CD4-positive, alpha-beta T cell treated with Interleukin-17A for 1 hour (primary cell): ENCODE measurements at regions not wholly inside any gene's neighbourhood (a gene's known extent, or its start where the extent isn't known, plus 50 kb on each side); places are given as distances from the start of the nearest gene placed in this dataset.
"Not testable (repeated sequence)": the region's sequence is repeated elsewhere in the genome, so short reads cannot be mapped to it uniquely, and the experiment has no call there.

ENCODE experiments used
- DNase-seq: peaks from one replicate; pipeline ENCODE4 v3.0.0-alpha.2; 2020

DNA sequence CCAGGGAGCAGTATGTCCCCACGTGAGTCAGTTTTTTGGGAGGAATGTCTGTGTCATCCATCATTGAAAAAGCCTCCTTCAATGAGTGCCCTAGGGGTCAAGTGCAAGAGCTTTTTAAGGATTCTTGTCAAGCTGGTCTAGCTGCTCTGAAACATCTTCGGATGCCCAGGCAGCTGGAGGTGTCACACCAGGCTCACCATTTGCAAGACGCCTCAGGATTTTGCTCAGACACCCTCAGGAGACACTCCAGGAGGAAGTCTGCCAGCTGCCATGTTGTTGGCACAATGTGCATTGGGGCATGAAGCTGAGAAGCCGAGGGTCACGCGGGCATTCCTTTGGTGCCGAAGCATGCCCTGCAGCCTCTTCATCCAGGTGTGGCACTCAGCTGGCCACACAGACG, 111.1 kb upstream of the S1PR3 start:
- no peak for DNase-seq

DNA sequence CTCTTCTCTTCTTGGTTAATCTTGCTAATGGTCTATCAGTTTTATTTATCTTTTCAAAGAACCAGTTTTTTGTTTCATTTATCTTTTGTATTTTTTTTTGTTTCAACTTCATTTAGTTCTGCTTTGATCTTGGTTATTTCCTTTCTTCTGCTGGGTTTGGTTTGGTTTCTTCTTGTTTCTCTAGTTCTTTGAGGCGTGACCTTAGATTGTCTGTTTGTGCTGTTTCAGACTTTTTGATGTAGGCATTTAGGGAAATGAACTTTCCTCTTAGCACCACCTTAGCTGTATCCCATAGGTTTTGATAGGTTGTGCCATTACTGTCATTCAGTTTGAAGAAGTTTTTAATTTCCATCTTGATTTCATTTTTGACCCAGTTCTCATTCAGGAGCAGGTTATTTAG, 107.0 kb upstream of the S1PR3 start:
- not testable (repeated sequence) for DNase-seq

DNA sequence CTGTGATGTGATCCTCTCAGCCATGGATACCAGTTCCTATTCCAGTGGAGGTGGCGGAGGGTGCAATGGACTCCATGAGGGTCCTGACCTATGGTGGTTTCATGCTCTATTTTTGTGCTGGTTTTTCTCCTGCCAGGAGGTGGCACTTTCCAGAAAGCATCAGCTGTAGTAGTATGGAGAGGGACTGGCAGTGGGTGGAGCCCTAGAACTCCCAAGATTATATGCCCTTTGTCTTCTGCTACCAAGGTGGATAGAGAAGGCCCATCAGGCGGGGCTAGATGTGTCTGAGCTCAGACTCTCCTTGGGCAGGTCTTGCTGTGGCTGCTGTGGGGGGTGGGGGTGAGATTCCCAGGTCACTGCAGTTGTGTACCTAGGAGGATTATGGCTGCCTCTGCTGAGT, 104.5 kb upstream of the S1PR3 start:
- not testable (repeated sequence) for DNase-seq

DNA sequence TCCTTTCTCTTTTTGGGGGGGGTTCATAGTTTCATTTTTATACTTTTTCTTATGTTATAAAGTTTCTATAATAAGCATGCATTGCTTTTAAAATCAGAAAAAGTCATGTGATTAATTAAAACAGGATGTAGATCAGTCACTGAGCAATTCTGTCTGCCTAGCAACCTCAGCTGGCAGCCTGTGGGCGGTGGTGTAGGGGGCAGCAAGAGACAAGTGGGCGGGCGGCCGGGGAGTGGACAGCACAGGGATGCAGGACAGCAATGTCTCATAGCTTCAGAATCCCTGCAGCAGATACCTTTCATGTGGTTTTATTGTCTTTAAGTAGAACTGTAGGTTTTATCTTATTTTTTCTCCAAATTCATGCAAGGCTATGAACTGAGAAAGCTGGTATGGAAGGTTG, 101.9 kb upstream of the S1PR3 start:
- no peak for DNase-seq

DNA sequence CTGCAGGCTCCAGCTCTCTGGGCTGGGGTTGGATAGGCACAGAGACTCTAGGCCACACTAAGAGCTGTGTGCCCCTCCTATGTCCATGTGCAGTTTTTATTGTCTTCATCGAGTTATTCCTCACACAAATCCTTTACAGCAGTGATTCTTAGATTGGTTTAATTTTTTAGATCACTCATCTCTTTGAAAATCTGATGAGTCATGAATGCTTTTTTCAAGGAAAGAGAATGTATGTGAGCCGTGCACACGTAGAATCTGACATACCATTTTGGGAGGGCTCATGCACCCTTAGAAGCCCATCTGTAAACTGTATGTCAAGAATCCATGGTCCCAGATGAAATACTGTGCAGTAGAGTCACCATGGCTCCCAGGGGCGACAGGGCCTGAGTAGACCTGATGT, 100.7 kb upstream of the S1PR3 start:
- no peak for DNase-seq

DNA sequence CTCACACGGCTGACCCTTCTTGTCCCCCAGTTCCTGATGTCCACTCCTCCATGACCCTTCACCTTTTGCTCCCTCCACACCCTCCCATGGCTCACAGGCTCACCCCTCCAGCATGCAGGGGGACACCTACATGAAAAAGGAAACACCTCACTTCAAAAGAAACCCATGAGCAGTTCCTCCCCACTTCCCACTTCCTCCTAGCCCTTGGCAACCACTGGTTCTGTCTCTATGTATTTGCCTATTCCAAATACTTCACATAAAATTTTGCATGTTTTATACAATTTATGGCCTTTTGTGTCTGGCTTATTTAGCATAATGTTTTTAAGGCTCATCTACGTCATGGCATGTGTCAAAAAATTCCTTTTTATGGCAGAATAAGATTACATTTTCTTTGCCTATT, 100.2 kb upstream of the S1PR3 start:
- DNase-seq = no peak

DNA sequence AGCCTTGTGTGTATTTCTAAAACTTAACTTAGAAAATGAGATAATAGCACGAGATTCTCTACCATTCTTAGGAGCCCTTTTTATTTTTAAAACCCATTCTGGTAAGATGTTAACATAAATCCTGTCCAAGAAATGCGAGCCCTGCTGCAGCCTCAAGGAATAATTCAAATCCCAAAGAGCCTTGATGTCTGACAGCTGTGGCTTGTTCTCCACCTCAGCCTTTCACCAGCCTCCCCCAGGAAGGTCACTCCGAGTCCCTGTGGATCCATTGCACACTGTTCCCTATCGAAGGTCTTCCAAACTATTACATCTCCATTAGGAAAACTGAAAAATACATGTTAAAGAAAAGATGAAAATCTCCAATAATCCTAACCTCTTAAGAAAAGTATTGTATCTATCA, 98.5 kb upstream of the S1PR3 start:
- no peak for DNase-seq

DNA sequence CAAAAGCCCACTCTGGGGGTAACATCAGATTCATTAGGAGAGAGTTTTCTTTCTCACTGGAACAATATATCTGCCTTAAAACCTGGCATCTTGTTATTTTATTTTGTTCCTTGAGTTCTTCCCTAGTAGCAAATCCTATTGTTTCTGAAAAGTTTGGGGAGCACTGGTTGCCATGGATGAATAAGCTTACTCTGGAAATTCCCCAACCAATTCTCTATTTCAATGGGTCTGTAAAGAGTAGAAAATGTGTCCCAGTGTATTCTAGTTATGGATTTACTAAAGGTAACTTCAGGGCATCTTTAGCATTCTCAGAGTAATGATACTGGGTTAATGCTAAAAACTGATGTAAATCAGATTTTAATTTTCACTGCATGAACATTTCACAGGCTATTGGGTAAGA, 94.2 kb upstream of the S1PR3 start:
- no peak for DNase-seq

DNA sequence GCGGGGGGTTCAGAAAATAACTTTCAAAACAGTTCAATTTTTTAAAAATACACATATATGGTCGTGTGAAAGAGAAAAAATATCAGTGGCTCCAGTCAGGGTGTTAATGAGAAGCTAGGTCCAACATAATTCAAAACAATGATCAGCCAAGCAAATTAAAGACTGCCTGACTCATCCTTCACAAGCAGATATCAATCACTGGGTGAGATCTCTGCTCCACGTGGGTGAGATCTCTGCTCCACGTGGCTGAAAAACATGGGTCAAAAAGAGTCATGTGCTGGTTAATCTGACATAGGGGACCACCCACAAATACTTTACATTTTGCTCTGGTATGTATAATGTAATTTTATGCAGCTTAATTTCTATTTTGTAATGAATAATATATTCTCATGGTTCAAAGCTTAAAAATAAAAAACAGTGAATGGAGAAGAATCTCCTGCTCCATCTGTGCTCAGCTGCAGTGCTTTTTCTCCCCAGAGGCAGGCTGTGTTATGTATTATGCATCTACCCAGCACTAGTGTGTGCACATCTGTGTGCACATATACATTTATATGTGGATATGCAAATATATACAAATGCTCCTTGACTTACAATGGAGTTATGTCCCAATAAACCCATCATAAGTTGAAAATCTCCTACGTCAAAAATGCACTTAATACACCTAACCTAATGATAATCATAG, 93.1 kb upstream of the S1PR3 start:
- DNase-seq = no peak

DNA sequence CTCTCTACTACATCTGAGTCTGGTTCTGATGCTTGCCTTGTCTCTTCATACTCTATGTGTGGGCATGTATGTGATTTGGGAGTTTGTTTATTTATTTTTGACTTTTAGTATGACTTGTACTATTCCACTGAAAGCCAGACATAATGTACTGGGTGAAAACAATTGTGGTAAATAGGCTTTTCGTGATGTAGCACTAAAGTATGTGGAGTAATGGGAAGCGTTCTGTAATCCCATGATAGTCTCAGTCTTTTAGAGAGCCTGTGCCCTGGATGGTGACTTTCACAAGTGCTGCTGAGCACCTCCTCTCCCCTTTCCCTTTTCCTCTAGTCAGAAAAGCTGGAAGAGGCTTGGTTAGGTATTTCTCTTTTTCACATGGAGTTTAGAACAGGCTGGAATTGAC, 85.8 kb upstream of the S1PR3 start:
- DNase-seq = no peak

DNA sequence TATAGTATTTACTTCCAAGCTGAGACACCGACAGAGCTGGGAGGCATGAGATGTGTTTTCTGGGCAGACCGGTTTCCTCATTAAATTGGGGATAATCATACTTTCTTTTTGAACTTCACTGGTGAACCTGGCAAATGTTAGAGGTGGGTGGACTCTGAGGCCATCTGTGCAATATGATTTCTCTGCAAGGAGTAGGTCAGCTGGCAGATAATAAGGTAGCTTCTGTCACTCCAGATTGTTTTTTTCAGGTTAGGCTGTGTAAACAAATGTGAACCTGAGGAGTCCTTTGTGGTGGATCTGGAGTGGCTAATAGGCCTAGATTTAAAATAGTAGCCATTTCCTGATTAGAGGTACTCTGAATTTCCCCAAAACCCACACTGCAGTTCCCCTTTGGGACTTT, 75.4 kb upstream of the S1PR3 start:
- no peak for DNase-seq

DNA sequence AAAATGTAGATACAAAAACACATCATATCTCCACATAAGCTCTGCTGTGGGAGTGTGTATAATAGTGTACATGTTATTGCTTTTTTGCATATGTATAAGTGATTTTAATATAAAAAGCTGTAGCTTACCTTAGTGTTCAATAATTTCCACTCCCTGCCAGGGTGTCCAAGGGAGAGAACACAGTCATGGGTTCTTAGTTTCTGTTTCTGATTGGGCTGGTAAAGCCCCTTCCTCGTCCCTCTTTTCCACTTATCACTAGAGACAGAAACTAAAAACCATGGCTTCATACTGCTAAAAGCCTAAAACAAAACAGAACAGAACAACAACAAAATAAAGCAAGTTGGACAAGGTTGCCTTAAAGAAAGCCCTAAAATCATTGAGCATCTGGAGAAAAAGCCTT, 74.4 kb upstream of the S1PR3 start:
- DNase-seq = no peak

DNA sequence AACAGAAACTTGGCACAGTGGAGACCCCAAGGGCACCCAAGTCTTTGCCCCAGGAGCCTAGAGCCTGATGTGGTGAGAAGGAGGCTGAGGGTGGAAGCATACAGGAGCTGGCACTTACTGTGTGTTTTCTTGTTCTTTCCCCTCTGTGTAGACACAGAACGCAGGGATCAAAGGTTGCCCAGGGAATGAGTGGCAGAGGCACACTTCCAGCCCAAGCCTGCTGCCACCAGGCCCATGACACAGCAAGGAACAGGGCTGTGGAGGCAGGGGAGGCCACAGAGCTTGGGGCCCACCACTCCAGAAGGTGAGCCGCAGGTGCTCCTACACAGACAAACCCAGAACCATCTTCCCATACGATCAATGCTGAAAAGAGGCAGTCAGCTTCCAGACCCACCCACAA, 73.9 kb upstream of the S1PR3 start:
- no peak for DNase-seq

DNA sequence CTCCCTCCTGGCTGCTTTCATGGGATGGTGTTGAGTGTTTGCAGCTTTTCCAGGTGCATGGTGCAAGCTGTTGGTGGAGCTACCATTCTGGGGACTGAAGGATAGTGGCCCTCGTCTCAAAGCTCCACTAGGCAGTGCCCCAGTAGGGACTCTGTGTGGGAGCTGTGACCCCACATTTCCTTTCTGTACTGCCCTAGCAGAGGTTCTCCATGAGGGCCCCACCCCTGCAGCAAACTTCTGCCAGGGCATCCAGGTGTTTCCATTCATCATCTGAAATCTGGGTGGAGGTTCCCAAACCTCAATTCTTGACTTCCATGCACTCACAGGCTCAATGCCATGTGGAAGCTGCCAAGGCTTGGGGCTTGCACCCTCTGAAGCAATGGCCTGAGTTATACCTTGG, 72.7 kb upstream of the S1PR3 start:
- not testable (repeated sequence) for DNase-seq

DNA sequence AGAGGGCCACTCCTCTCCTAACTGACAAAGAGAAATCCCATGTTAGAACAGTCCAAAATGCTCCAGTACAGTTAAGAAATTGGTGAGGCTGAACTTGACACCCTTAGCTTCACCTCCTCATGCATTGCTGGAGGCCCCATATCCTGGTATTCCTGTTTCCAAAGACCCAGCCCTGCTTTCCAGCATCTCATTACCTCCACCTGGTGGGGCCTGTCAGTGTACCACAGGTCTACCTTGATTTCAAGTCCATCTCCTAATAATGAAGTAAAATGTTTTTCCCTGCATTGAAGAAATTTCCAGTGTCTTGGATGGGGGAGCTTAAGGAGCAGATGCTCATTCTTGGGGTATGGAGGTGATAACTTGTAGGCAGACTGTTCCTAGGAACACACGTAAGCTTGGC, 70.6 kb upstream of the S1PR3 start:
- no peak for DNase-seq

DNA sequence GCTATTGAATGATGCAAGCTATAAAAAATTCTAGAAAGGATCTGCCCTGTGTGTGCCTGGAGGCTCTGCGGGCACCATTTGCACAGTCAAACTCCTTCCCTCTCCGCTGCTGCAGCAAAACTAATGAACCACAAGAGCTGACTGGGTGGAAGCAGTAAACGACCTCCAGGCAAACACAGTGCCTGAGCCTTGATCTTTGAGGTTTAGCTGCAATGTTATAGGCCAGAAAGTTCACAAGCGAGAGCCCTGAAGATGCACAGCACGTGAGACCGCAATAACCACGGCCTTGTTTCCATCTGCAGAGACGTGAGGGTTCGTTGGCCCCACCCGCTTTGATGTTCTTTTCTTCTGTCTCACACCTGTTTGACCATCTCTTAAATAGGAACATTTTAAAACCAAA, 69.2 kb upstream of the S1PR3 start:
- DNase-seq = peak; percentile 52

DNA sequence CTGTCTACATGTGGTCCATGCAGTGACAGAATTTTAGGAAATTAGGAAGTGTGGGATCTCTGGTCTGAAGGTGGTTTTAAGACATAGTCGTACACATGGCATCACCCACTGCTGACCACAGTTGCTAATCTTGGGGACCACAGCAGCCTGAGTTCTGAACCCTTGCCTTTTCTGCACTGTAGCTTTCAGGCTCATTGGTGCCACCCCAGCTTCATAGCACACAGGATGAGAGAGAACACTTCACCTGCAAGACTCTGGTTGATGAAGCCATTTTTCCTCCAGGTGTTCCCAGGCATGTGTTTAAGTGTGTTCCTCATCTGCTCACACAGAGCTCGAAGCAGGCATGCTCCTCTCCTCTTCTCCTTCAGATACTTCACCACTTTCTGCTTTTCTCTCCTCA, 68.2 kb upstream of the S1PR3 start:
- DNase-seq = no peak

DNA sequence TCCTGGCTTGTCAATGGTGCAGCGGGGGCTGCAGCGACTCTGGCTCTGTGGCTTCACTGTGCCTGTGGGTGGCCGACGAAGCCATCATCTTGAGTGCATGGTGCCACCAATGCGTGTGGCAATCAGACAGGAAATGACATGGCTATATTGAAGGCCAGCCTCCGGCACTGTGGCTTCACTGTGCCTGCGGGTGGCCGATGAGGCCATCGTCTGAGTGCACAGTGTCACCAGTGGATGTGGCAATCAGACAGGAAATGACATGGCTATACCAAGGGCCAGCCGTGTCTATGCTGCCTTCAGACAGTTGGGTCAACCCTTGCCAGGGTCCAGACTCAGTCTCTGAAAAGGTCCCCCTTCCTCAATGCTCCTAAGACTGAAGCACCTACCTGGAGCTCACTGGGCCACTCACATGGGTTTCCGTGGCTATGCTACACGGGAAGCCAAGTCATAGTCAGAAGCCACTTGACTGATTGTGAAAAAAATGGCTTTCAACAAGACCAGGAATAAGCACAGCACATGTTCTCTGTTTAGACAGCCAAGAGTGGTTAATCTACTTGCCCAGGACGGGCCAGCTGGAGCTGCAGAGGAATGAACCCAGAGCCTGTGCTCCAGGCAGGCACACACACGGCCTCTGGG, 67.5 kb upstream of the S1PR3 start:
- DNase-seq = peak; percentile 35

DNA sequence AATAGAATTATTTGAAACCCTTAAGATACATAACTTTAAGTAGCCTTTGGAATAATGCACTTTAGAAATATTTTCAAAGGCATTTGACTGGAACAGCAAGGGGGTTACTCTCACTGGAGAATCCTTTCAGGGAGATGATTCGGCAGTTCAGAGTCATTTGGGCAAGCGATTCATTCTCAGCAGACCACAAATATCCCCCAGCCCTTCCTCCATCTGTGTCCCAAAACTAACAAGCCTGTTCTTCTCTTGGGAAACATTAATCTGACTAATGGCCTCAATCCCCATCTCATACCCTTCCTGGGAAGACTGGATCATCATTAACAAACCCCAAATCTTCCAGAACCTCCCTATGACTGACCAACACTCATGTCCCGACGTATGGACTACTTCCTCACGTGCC, 65.8 kb upstream of the S1PR3 start:
- no peak for DNase-seq

DNA sequence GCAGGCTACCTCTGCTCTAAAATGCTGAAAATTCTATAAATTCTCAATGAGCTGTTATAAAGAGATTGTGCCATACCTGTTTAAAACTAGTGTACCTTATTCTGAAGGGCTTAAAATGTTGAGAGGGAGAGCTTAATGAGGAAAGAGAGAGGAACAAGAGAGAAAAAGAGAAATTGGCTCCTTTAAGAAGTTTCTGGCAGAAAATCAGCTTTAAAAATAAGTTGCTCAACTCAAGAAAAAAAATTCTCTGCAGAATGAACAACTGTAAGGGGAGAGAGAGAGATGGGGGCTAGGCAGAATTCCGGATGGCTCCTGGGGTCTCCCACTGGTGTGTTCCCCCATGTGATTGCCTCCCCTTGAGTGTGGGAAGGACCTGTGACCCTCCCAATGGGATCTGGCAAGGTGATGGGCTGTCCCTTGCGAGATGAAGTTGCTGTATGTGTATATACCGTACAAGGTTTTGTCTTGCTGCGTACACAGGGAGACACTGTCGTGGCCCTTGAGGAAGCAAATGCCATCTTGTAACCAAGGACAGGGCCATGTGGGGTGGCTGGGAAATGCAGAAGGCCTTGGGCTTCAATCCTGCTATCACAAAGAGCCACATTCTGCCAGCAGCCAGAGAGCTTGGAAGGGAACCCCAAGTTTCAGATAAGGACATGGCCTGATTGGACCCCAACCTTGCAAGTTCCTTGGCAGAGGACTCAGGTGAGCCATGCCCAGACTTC, 64.3 kb upstream of the S1PR3 start:
- no peak for DNase-seq

DNA sequence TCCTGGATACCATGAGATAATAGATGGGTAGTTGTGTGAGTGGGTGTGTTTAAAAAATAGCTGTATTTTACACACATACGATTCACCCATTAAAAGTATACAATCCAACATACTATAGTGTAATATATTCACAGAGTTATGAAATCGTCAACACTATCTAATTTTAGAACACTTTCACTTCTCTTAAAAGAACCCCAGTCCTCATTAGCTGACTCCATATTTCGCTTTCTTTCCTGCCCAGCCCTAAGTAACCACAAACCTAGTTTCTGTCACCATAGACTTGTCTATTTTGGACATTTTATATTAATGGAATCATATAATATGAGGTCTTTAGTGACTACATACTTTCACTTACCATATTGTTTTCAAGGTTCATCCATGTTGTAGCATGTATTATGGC, 63.8 kb upstream of the S1PR3 start:
- DNase-seq = peak; percentile 14

DNA sequence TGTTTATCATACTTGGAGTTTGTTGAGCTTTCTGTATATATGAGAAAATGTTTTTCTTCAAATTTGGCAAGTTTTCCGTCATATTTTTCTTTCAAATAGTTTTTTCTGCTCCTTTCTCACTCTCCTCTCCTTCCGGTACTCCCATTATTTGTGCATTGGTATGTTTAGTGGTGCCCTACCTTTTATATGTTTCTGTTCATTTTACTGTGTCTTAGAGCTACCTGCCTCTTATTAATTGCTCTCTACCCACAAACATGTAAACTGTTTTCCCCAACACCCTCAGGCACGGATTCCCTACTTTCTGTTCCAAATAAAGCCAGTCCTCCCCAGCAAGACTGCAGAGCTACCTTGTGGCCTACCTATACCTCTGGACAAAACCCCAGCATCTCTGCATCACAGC, 60.6 kb upstream of the S1PR3 start:
- no peak for DNase-seq

DNA sequence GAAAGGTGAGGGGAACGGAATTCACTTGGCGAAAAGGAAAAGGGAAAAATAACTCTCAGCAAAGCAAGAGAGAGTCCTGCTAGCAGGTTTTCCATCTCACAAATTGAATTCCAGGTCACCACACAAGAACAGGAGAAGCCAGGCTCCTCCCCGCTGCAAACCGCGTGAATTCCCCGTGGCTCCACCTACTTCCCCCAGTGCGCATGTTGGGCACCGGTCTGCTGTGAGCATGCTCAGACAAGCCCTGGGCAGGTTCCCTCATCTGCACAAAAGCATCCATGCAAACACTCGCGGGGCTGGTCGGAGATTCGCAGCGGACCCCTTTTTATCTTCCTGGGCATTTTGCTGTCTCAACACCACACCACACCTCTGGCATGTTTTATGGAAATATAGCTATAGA, 58.5 kb upstream of the S1PR3 start:
- no peak for DNase-seq

DNA sequence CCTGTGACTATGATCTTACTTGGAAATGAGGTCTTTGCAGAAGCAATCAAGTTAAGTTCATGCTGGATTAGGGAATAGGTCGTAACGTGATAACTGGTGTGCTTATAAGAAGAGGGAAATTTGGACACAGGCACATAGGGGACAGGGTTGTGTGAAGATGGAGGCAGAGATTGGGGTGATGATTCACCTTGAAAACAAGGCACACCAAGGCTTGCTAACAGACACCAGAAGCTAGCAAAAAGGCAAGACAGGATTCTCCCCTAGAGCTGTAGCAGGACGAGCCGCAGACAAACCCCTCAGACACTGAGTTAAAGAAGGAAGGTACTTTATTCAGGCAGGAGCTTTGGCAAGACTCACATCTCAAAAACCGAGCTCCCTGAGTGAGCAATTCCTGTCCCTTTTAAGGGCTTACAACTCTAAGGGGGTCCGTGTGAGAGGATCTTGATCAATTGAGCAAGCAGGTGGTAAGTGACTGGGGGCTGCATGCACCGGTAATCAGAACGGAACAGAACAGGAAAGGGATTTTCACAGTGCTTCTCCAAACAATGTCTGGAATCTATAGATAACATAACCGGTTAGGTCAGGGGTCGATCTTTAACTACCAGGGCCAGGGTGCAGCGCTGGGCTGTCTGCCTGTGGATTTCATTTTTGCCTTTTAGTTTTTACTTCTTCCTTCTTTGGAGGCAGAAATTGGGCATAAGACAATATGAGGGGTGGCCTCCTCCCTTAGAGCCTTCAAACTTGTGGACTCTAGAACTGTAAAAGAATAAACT, 57.5 kb upstream of the S1PR3 start:
- DNase-seq = no peak
